ENCODE measurements at regions not wholly inside any gene's neighbourhood (a gene's known extent, or its start where the extent isn't known, plus 50 kb on each side); places are given as distances from the start of the nearest gene placed in this dataset.
"Not testable (repeated sequence)": the region's sequence is repeated elsewhere in the genome, so short reads cannot be mapped to it uniquely, and the experiment has no call there.

- no peak for FAIRE-seq
Measured at GRCh38 chr5:105872569-105873270, 1798.0 kb downstream of the EFNA5 start.

- FAIRE-seq, result no peak
Measured at GRCh38 chr5:105868038-105868780, 1802.5 kb downstream of the EFNA5 start.

GRCh38 chr5:105865834-105866233, 1804.9 kb downstream of the EFNA5 start:
- FAIRE-seq, result no peak

- FAIRE-seq, result not testable (repeated sequence)
Measured at GRCh38 chr5:105859350-105859749, 1811.4 kb downstream of the EFNA5 start.

- FAIRE-seq, result no peak
Measured at GRCh38 chr5:105849701-105850100, 1821.0 kb downstream of the EFNA5 start.

- no peak for FAIRE-seq
Measured at GRCh38 chr5:105840800-105841199, 1829.9 kb downstream of the EFNA5 start.

GRCh38 chr5:105836887-105837286, 1833.8 kb downstream of the EFNA5 start:
- no peak for FAIRE-seq

GRCh38 chr5:105836268-105836667, 1834.5 kb downstream of the EFNA5 start:
- no peak for FAIRE-seq

- no peak for FAIRE-seq
Measured at GRCh38 chr5:105828821-105829220, 1841.9 kb downstream of the EFNA5 start.

GRCh38 chr5:105821800-105822199, 1848.9 kb downstream of the EFNA5 start:
- peak; percentile 31 for FAIRE-seq

GRCh38 chr5:105817914-105818313, 1852.8 kb downstream of the EFNA5 start:
- no peak for FAIRE-seq

- no peak for FAIRE-seq
Measured at GRCh38 chr5:105817416-105817815, 1853.3 kb downstream of the EFNA5 start.

GRCh38 chr5:105816961-105817360, 1853.8 kb downstream of the EFNA5 start:
- FAIRE-seq, result no peak

- FAIRE-seq, result no peak
Measured at GRCh38 chr5:105812304-105812703, 1858.4 kb downstream of the EFNA5 start.

- no peak for FAIRE-seq
Measured at GRCh38 chr5:105807951-105808350, 1862.8 kb downstream of the EFNA5 start.

GRCh38 chr5:105807290-105807689, 1863.4 kb downstream of the EFNA5 start:
- no peak for FAIRE-seq

- no peak for FAIRE-seq
Measured at GRCh38 chr5:105806596-105806995, 1864.1 kb downstream of the EFNA5 start.

GRCh38 chr5:105803431-105803830, 1867.3 kb downstream of the EFNA5 start:
- FAIRE-seq, result no peak

- FAIRE-seq, result no peak
Measured at GRCh38 chr5:105794578-105794977, 1876.2 kb downstream of the EFNA5 start.

GRCh38 chr5:105789246-105789645, 1881.5 kb downstream of the EFNA5 start:
- FAIRE-seq, result no peak

GRCh38 chr5:105783811-105784210, 1886.9 kb downstream of the EFNA5 start:
- FAIRE-seq, result no peak

- no peak for FAIRE-seq
Measured at GRCh38 chr5:105782501-105782900, 1888.2 kb downstream of the EFNA5 start.

- no peak for FAIRE-seq
Measured at GRCh38 chr5:105773241-105773640, 1897.5 kb downstream of the EFNA5 start.

GRCh38 chr5:105767267-105767666, 1903.5 kb downstream of the EFNA5 start:
- no peak for FAIRE-seq

GRCh38 chr5:105762728-105763127, 1908.0 kb downstream of the EFNA5 start:
- FAIRE-seq, result no peak

Measured in G401.6 (cell line).